Right lobe of liver (tissue), 6 donors: ENCODE measurements at regions not wholly inside any gene's neighbourhood (a gene's known extent, or its start where the extent isn't known, plus 50 kb on each side); places are given as distances from the start of the nearest gene placed in this dataset.

Experiments used
- ATAC-seq, 4 donors: fragments of 200-7000 bp; cut with Tn5 transposase; one replicate each; pipeline ENCODE4 v1.9.1; 2020; ENCODE audit warnings: mild to moderate bottlenecking in 4 of 4, moderate library complexity in 4 of 4
- DNase-seq, 3 donors: peaks; one replicate each; pipeline ENCODE4 v3.0.0-alpha.2; 2020
- H3K27ac ChIP-seq, 3 donors: fragments of 200-600 bp; one replicate each; pipeline ENCODE4 v1.8.0; 2022
- H3K27me3 ChIP-seq, 2 donors: fragments of 200-600 bp; one replicate each; pipeline ENCODE4 v1.8.0; 2022
- H3K36me3 ChIP-seq, 4 donors: fragments of 200-600 bp; sonication (generic) in 1 of 4; one replicate each; pipeline versions ENCODE4 v1.5.1 to v1.8.0; 2017 to 2022; ENCODE audit warnings: control low read depth in 1 of 4
- H3K4me1 ChIP-seq, 4 donors: fragments of 200-600 bp; sonication (generic) in 1 of 4; one replicate each; pipeline versions ENCODE4 v1.5.1 to v1.8.0; 2017 to 2022; ENCODE audit warnings: control low read depth in 1 of 4
- H3K4me3 ChIP-seq, 3 donors: fragments of 200-600 bp; one replicate each; pipeline ENCODE4 v1.8.0; 2022
- H3K9me3 ChIP-seq, 4 donors: fragments of 200-600 bp; sonication (generic) in 1 of 4; one replicate each; pipeline versions ENCODE4 v1.5.1 to v1.8.0; 2017 to 2022; ENCODE audit warnings: control low read depth in 1 of 4
- CTCF ChIP-seq, 4 donors: fragments of 200-600 bp in 3 of 4; fragments of 450-650 bp in 1 of 4; IDR thresholded peaks; one replicate each; pipeline versions ENCODE4 v1.5.1 to v1.8.0; 2016 to 2022; ENCODE audit warnings: antibody characterized with exemption in 4 of 4, mild to moderate bottlenecking in 2 of 4
- POLR2A ChIP-seq: fragments of 450-650 bp; IDR thresholded peaks from one replicate; pipeline ENCODE4 v1.6.1; 2017; ENCODE audit warnings: antibody characterized with exemption, mild to moderate bottlenecking
- WGBS: methylation state at CpG from one replicate; pipeline ENCODE4 v1.1.6; 2018; ENCODE audit warnings: low coverage, low lambda C conversion rate; ENCODE audit not compliant: insufficient coverage; ENCODE audit errors: missing lambda C conversion rate; 5-methylcytosine and 5-hydroxymethylcytosine counted together
- intact Hi-C, 2 donors: fragments of 100-400 bp; cut with DNase I; formaldehyde crosslinking; loops; one replicate each; pipeline versions ENCODE4 v1.11.2 to v1.14.1; 2022
- donor health status: DM: no; HTN: yes; CAD: no.
- donor health status: DM: no; HTN: no; CAD: no.
- donor health status: DM: no; HTN: no; CAD: no.
- donor health status: DM: no; HTN: yes; CAD: no.
- donor health status: DM: no; HTN: yes; CAD: no.

GRCh38 chr2:8435608-8436007 is 246.2 kb upstream of the ID2 start:
- Histone ChIP-seq H3K4me1 (peaks cover 0 to 21% (median 6%) of the 10 kb centered on the region in 4 donors), H3K27me3 (no peaks in the 10 kb centered on the region), H3K4me3 (no peak overlapping the region), H3K36me3 (no peaks in the 10 kb centered on the region), H3K9me3 (no peaks in the 10 kb centered on the region), H3K27ac (no peak overlapping the region)
- intact Hi-C loops = no loop called here
- WGBS = 90% methylated on average over 4 of the region's 4 CpGs
- TF ChIP-seq CTCF (IDR thresholded peaks at IDR 0.05) (no peak), POLR2A (no peak)
- DNase-seq (no peak), ATAC-seq (no peak)

GRCh38 chr2:8436585-8436984 is 245.3 kb upstream of the ID2 start:
- Histone ChIP-seq H3K36me3 (no peaks in the 10 kb centered on the region), H3K4me3 (no peak overlapping the region), H3K9me3 (no peaks in the 10 kb centered on the region), H3K4me1 (peaks cover 0 to 25% (median 6%) of the 10 kb centered on the region in 4 donors), H3K27me3 (no peaks in the 10 kb centered on the region), H3K27ac (no peak overlapping the region)
- intact Hi-C loops = no loop called here
- 100% methylated on average over 3 of the region's 3 CpGs for WGBS
- ATAC-seq = no peak
- TF ChIP-seq POLR2A = no peak
- no peak for TF ChIP-seq CTCF (IDR thresholded peaks at IDR 0.05)
- no peak for DNase-seq

- intact Hi-C loops = no loop called here
- DNase-seq = no peak
- Histone ChIP-seq H3K4me1 (peaks cover 0 to 25% (median 6%) of the 10 kb centered on the region in 4 donors), H3K27me3 (no peaks in the 10 kb centered on the region), H3K36me3 (no peaks in the 10 kb centered on the region), H3K4me3 (no peak overlapping the region), H3K27ac (no peak overlapping the region), H3K9me3 (no peaks in the 10 kb centered on the region)
- 93% methylated on average over 8 of the region's 9 CpGs for WGBS
- ATAC-seq = no peak
- no peak for TF ChIP-seq CTCF (IDR thresholded peaks at IDR 0.05)
- no peak for TF ChIP-seq POLR2A
Observed at GRCh38 chr2:8437228-8437948, 244.5 kb upstream of the ID2 start.

GRCh38 chr2:8437949-8438400 is 243.9 kb upstream of the ID2 start:
- DNase-seq (no peak), ATAC-seq (no peak)
- Histone ChIP-seq H3K4me3 (no peak overlapping the region), H3K36me3 (no peaks in the 10 kb centered on the region), H3K27me3 (no peaks in the 10 kb centered on the region), H3K27ac (no peak overlapping the region), H3K4me1 (peaks cover 0 to 22% (median 6%) of the 10 kb centered on the region in 4 donors), H3K9me3 (no peaks in the 10 kb centered on the region)
- no CpG with 5 or more reads among the region's 5 CpGs for WGBS
- intact Hi-C loops = no loop called here
- no peak for TF ChIP-seq CTCF (IDR thresholded peaks at IDR 0.05)
- TF ChIP-seq POLR2A = no peak
